ENCODE measurements at regions not wholly inside any gene's neighbourhood (a gene's known extent, or its start where the extent isn't known, plus 50 kb on each side); places are given as distances from the start of the nearest gene placed in this dataset.

DNA sequence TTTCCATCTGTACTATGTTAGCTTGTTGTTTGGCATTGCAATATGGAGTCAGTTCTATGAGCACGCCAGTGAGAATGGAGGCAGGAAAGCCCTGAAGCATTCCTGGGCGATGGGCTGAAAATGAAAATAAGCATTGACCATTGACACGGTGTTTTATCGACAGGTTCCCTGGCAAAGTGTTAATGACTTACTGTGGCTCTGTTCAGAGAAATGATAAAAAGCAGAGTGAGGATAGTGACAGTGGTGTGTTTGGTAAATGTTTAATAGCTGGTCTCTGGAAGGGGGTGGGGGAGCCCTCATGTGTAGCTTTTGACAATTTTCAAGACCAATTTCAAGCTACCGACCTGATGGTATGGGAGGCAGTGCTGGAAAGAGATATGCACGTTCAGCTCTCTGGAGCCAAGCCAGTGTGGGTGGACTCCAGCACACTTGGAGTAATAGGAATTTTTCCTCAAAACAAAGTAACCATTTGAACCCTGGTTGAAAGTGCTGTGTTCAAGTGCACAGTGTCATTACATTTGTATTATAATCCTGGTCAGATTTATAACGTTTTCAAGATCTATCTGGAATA lies 341.7 kb upstream of the ROBO2 start:
- Histone ChIP-seq H3K9ac (ENCODE audit: low read depth, low read length, poor library complexity) (no peak overlapping the region), H3K18ac (ENCODE audit: low read length) (no peak overlapping the region), H3K14ac (ENCODE audit: low read length) (no peak overlapping the region), H2BK5ac (ENCODE audit: low read length) (no peak overlapping the region), H2BK120ac (ENCODE audit: low read depth, low read length) (no peak overlapping the region), H4K91ac (ENCODE audit: low read depth, low read length, poor library complexity) (no peak overlapping the region), H3K27ac (replicated peaks; ENCODE audit: low read length) (no peak overlapping the region), H3K4ac (ENCODE audit: low read length) (no peak overlapping the region), H2BK15ac (ENCODE audit: low read length) (no peak overlapping the region), H3K23ac (ENCODE audit: low read depth, low read length, poor library complexity) (no peak overlapping the region), H2AK5ac (ENCODE audit: low read depth, low read length) (no peak overlapping the region), H3K79me1 (ENCODE audit: low read depth, low read length) (no peaks in the 10 kb centered on the region), H3K27me3 (ENCODE audit: control insufficient read depth in 3 of 3, insufficient read depth in 3 of 3, low read depth in 1 of 3, low read length in 3 of 3) (no peaks in the 10 kb centered on the region), H3K4me3 (ENCODE audit: low read length in 2 of 2) (no peak overlapping the region), H3K36me3 (replicated peaks in 1 of 2; ENCODE audit: control insufficient read depth in 2 of 2, insufficient read depth in 2 of 2, low read length in 2 of 2) (no peaks in the 10 kb centered on the region), H2AFZ (ENCODE audit: low read length) (no peak overlapping the region), H2BK12ac (ENCODE audit: low read length) (no peak overlapping the region), H3K9me3 (replicated peaks in 1 of 2; ENCODE audit: control insufficient read depth in 2 of 2, insufficient read depth in 1 of 2, low read depth in 1 of 2, low read length in 2 of 2) (no peaks in the 10 kb centered on the region), H3K4me1 (ENCODE audit: control insufficient read depth in 2 of 2, insufficient read depth in 1 of 2, low read depth in 1 of 2, low read length in 2 of 2) (peaks cover 0 to 2% of the 10 kb centered on the region in 2 donors), H4K8ac (ENCODE audit: low read depth, low read length) (no peak overlapping the region), H3K4me2 (ENCODE audit: insufficient read depth, low read length, poor library complexity, severe bottlenecking) (no peak overlapping the region)
- no CpG with 5 or more reads among the region's 7 CpGs for WGBS, 2 donors (ENCODE audit: extremely low coverage in 2 of 2, insufficient read length in 2 of 2, insufficient replicate concordance in 1 of 2)
- DNase-seq (ENCODE audit: low spot score), result no peak

DNA sequence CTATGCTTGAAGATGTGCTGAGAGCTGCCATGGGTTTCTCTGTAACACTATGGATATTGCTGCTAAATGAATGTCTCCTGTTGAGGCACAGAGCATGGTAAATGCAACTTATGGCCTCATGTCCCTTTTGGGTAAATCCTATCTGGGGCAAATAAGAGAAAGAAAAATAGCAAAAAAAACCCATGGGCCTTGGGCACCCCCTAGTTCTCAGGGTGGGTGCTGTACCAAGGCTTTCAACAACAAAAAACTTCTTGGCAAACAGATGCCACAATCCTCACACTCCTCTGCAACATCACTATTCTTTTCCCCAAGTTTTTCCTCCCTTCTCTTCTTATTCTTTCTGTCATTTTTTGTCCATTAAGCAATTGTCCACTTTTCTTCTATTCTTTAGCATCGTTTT lies 340.1 kb upstream of the ROBO2 start:
- no peak overlapping the region for H2AFZ ChIP-seq (ENCODE audit: low read length)
- no peaks in the 10 kb centered on the region for H3K36me3 ChIP-seq (replicated peaks in 1 of 2; ENCODE audit: control insufficient read depth in 2 of 2, insufficient read depth in 2 of 2, low read length in 2 of 2)
- no peak overlapping the region for H2BK120ac ChIP-seq (ENCODE audit: low read depth, low read length)
- peaks cover 0 to 2% of the 10 kb centered on the region in 2 donors for H3K4me1 ChIP-seq (ENCODE audit: control insufficient read depth in 2 of 2, insufficient read depth in 1 of 2, low read depth in 1 of 2, low read length in 2 of 2)
- no peak overlapping the region for H3K4ac ChIP-seq (ENCODE audit: low read length)
- no peak overlapping the region for H4K91ac ChIP-seq (ENCODE audit: low read depth, low read length, poor library complexity)
- H3K4me2 ChIP-seq (ENCODE audit: insufficient read depth, low read length, poor library complexity, severe bottlenecking), result no peak overlapping the region
- no peaks in the 10 kb centered on the region for H3K79me1 ChIP-seq (ENCODE audit: low read depth, low read length)
- no peak overlapping the region for H3K14ac ChIP-seq (ENCODE audit: low read length)
- H2BK5ac ChIP-seq (ENCODE audit: low read length), result no peak overlapping the region
- no peak overlapping the region for H4K8ac ChIP-seq (ENCODE audit: low read depth, low read length)
- no peak overlapping the region for H2BK12ac ChIP-seq (ENCODE audit: low read length)
- no peaks in the 10 kb centered on the region for H3K9me3 ChIP-seq (replicated peaks in 1 of 2; ENCODE audit: control insufficient read depth in 2 of 2, insufficient read depth in 1 of 2, low read depth in 1 of 2, low read length in 2 of 2)
- H3K27me3 ChIP-seq (ENCODE audit: control insufficient read depth in 3 of 3, insufficient read depth in 3 of 3, low read depth in 1 of 3, low read length in 3 of 3), result no peaks in the 10 kb centered on the region
- H3K4me3 ChIP-seq (ENCODE audit: low read length in 2 of 2), result no peak overlapping the region
- no peak overlapping the region for H2BK15ac ChIP-seq (ENCODE audit: low read length)
- H3K18ac ChIP-seq (ENCODE audit: low read length), result no peak overlapping the region
- H3K27ac ChIP-seq (replicated peaks; ENCODE audit: low read length), result no peak overlapping the region
- H2AK5ac ChIP-seq (ENCODE audit: low read depth, low read length), result no peak overlapping the region
- no peak overlapping the region for H3K23ac ChIP-seq (ENCODE audit: low read depth, low read length, poor library complexity)
- no CpG with 5 or more reads among the region's 1 CpG for WGBS, 2 donors (ENCODE audit: extremely low coverage in 2 of 2, insufficient read length in 2 of 2, insufficient replicate concordance in 1 of 2)
- DNase-seq (ENCODE audit: low spot score), result no peak
- H3K9ac ChIP-seq (ENCODE audit: low read depth, low read length, poor library complexity), result no peak overlapping the region

- Histone ChIP-seq H2BK12ac (ENCODE audit: low read length) (no peak overlapping the region), H4K8ac (ENCODE audit: low read depth, low read length) (no peak overlapping the region), H3K36me3 (replicated peaks in 1 of 2; ENCODE audit: control insufficient read depth in 2 of 2, insufficient read depth in 2 of 2, low read length in 2 of 2) (no peaks in the 10 kb centered on the region), H2BK15ac (ENCODE audit: low read length) (no peak overlapping the region), H3K27me3 (ENCODE audit: control insufficient read depth in 3 of 3, insufficient read depth in 3 of 3, low read depth in 1 of 3, low read length in 3 of 3) (no peaks in the 10 kb centered on the region), H3K23ac (ENCODE audit: low read depth, low read length, poor library complexity) (no peak overlapping the region), H3K4me3 (ENCODE audit: low read length in 2 of 2) (no peak overlapping the region), H3K27ac (replicated peaks; ENCODE audit: low read length) (no peak overlapping the region), H2AK5ac (ENCODE audit: low read depth, low read length) (no peak overlapping the region), H3K4me1 (ENCODE audit: control insufficient read depth in 2 of 2, insufficient read depth in 1 of 2, low read depth in 1 of 2, low read length in 2 of 2) (peaks cover 0 to 2% of the 10 kb centered on the region in 2 donors), H2AFZ (ENCODE audit: low read length) (no peak overlapping the region), H3K9me3 (replicated peaks in 1 of 2; ENCODE audit: control insufficient read depth in 2 of 2, insufficient read depth in 1 of 2, low read depth in 1 of 2, low read length in 2 of 2) (no peaks in the 10 kb centered on the region), H3K79me1 (ENCODE audit: low read depth, low read length) (no peaks in the 10 kb centered on the region), H3K4ac (ENCODE audit: low read length) (no peak overlapping the region), H3K14ac (ENCODE audit: low read length) (no peak overlapping the region), H3K9ac (ENCODE audit: low read depth, low read length, poor library complexity) (no peak overlapping the region), H2BK5ac (ENCODE audit: low read length) (no peak overlapping the region), H2BK120ac (ENCODE audit: low read depth, low read length) (no peak overlapping the region), H3K4me2 (ENCODE audit: insufficient read depth, low read length, poor library complexity, severe bottlenecking) (no peak overlapping the region), H3K18ac (ENCODE audit: low read length) (no peak overlapping the region), H4K91ac (ENCODE audit: low read depth, low read length, poor library complexity) (no peak overlapping the region)
- WGBS, 2 donors (ENCODE audit: extremely low coverage in 2 of 2, insufficient read length in 2 of 2, insufficient replicate concordance in 1 of 2), result 100% methylated on average over 1 of the region's 3 CpGs
- no peak for DNase-seq (ENCODE audit: low spot score)
Observed at GRCh38 chr3:76700323-76700722, 339.6 kb upstream of the ROBO2 start.

DNA sequence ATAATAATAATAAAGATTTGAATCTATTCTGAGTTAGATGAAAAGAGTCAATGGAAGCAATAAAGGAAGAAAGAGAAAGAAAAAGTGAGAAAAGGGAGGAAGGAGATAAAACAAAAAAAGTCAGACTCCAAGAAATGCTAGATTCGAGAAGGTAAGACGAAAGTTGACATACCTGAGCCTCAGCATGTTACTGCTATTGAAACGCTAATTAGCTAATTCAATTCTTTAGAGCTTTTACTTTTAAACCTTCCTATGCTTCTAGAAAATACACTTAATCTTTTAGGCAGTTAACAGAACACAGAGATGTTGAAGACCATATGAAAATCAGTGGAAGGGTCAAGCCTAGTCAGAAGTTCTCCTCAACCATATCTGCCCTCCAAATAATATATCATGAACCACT lies 337.2 kb upstream of the ROBO2 start:
- no CpG with 5 or more reads among the region's 3 CpGs for WGBS, 2 donors (ENCODE audit: extremely low coverage in 2 of 2, insufficient read length in 2 of 2, insufficient replicate concordance in 1 of 2)
- Histone ChIP-seq H3K4ac (ENCODE audit: low read length) (no peak overlapping the region), H3K9me3 (replicated peaks in 1 of 2; ENCODE audit: control insufficient read depth in 2 of 2, insufficient read depth in 1 of 2, low read depth in 1 of 2, low read length in 2 of 2) (no peaks in the 10 kb centered on the region), H3K18ac (ENCODE audit: low read length) (no peak overlapping the region), H3K4me3 (ENCODE audit: low read length in 2 of 2) (no peak overlapping the region), H3K4me1 (ENCODE audit: control insufficient read depth in 2 of 2, insufficient read depth in 1 of 2, low read depth in 1 of 2, low read length in 2 of 2) (peaks cover 0 to 2% of the 10 kb centered on the region in 2 donors), H3K9ac (ENCODE audit: low read depth, low read length, poor library complexity) (no peak overlapping the region), H2BK120ac (ENCODE audit: low read depth, low read length) (no peak overlapping the region), H3K79me1 (ENCODE audit: low read depth, low read length) (no peaks in the 10 kb centered on the region), H2AK5ac (ENCODE audit: low read depth, low read length) (no peak overlapping the region), H3K4me2 (ENCODE audit: insufficient read depth, low read length, poor library complexity, severe bottlenecking) (no peak overlapping the region), H2BK5ac (ENCODE audit: low read length) (no peak overlapping the region), H3K23ac (ENCODE audit: low read depth, low read length, poor library complexity) (no peak overlapping the region), H2BK12ac (ENCODE audit: low read length) (no peak overlapping the region), H4K8ac (ENCODE audit: low read depth, low read length) (no peak overlapping the region), H4K91ac (ENCODE audit: low read depth, low read length, poor library complexity) (no peak overlapping the region), H3K27ac (replicated peaks; ENCODE audit: low read length) (no peak overlapping the region), H3K27me3 (ENCODE audit: control insufficient read depth in 3 of 3, insufficient read depth in 3 of 3, low read depth in 1 of 3, low read length in 3 of 3) (no peaks in the 10 kb centered on the region), H3K14ac (ENCODE audit: low read length) (no peak overlapping the region), H3K36me3 (replicated peaks in 1 of 2; ENCODE audit: control insufficient read depth in 2 of 2, insufficient read depth in 2 of 2, low read length in 2 of 2) (no peaks in the 10 kb centered on the region), H2BK15ac (ENCODE audit: low read length) (no peak overlapping the region), H2AFZ (ENCODE audit: low read length) (no peak overlapping the region)
- no peak for DNase-seq (ENCODE audit: low spot score)

Data from neuronal stem cell (in vitro differentiated cells).